ENCODE measurements at regions not wholly inside any gene's neighbourhood (a gene's known extent, or its start where the extent isn't known, plus 50 kb on each side); places are given as distances from the start of the nearest gene placed in this dataset.
A peak's percentile ranks its signal among the peaks of the same experiment; 100 is the strongest.
"Not testable (repeated sequence)": the region's sequence is repeated elsewhere in the genome, so short reads cannot be mapped to it uniquely, and the experiment has no call there.

DNA sequence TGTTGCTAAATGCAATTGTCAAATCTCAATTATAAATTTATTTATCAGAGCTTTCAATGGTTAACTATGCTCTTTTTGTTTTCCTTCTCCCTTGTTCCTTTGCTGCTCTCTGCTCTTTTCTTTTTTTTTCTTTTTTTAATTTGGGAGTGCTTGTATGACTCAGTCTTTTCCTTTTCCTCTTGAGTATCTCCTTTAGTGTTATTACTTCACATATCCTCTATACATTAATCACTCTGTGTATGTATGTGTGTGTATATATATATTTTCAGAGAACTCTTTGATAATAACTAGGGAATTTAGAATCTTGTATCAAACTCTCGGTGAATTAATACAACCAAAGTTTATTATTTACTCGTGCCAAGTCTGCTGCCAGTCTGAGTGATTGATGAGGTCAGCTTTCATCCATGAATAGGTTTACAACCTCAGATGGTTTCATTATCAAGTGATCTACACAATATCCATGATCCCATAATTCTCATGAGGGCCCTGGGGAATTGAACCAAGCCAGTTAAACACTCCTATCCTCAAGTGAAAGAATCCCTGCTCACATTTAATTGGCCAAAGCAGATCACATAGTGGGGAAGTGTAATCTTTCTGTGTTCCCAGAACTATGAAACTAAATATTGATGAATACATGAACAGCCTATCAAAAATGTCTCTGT, 743.4 kb upstream of the CNTN5 start:
- no peak for DNase-seq

DNA sequence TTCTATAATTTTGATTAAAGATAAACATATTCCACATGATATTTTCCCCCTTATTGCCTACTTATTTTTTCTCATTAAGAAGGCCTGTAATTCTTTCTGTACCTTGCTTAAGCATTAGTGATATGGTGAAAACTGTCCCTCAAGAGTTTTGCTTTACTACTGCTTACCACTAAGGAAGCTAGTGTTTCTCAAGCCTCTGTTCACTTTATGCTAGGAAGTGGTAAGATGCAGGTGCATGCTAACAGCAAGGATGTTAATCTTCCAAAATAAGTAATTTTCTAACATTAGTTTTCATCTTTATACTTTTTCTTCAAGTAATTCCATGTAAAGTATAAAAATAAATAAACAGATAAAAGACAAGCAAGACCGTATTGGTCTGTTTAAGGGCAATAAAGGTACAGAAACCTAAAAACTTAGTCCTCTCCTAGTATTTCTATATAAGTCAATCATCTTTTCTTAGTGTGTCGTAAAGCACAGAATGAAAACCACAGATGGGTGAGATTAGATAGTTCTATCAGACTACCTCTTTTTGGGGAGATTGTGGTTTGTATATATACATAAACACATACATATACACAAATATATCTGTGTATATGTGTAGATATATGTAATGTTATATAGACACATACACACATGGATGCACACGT, 731.0 kb upstream of the CNTN5 start:
- DNase-seq = no peak

DNA sequence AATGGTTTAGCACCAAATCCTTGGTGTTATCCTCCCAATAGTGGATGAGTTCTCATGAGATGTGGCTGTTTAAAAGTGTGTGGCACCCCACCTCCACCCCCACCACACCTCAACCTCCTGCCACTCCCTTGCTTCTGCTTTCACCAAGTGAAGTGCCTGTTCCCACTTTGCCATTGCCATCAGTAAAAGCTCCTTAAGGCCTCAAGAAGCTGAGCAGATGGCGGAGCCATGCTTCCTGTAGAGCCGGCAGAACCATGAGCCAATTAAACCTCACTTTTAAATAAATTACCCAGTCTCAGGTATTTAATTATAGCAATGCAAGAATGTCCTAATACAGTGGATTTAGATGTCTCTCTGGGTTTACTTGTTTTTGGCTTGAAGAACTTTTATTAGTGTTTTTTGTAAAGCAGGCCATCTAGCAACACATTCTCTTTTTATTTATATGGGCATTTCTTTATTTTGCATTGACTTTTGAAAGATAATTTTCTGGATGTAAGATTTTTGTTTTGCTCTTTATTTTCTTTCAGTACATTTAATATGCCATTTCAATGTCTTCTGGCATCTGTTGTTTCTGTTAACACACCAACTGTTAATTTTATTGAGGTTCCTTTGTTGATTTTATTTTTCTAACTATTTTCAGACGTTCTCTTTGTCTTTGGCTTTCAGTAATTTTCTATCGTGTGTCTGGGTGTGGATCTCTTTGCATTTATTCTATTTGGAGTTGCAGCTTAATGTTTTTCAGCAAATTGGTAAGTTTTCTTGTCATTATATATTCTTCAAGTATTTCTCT, 724.5 kb upstream of the CNTN5 start:
- DNase-seq = no peak

DNA sequence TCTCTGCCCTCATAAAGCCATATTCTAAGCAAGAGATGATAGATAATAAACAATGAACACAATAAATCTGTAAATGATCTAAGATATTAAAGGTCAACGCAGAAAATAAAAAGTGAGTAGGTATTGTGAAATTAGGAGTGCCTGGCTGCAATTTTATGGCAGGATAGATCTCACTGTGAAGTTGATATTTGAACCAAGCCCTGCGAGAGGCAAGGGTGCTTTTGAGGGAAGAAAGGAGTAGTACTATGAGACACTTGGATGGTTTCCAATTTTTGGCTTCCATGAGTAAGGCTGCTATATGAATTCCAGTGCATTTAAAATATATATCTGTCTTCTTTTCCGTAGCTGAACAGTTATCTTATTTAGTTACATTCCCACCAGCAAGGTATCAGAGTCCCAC, 720.0 kb upstream of the CNTN5 start:
- DNase-seq = no peak

DNA sequence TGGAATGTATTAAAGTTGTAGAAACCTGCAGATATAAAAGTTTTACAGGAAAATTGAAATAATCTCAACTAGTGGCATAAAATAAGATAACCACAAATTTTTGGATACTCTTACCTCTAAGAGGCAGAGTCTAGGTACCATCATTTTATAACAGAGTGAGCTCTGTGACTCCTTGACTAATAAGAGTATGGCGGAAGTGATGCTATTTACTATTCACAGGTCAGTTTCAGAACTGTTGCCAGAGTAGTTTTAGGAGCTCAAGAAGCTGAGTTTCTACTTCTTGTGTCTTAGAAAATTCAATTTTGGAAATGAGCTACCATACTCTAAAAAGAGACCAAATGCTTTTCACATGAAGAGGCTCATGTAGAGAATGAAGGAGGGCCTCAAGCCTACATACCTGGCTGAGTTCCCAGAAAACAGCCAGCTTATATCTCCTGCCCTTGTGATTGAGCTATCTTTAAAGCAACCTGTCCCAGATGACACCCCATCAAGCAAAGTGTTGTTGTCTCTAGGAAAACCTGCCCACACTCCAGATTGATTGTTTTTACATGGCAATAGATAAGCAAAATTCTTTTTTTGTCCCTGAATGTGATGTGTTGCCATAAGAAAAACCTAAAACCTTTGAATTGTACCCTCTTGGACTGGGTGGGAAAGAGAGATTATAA, 712.8 kb upstream of the CNTN5 start:
- DNase-seq = no peak

DNA sequence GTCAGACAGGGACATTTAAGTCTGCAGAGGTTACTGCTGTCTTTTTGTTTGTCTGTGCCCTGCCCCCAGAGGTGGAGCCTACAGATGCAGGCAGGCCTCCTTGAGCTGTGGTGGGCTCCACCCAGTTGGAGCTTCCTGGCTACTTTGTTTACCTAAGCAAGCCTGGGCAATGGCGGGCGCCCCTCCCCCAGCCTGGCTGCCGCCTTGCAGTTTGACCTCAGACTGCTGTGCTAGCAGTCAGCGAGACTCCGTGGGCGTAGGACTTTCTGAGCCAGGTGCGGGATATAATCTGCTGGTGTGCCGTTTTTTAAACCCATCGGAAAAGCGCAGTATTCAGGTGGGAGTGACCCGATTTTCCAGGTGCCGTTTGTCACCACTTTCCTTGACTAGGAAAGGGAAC, 690.4 kb upstream of the CNTN5 start:
- DNase-seq = not testable (repeated sequence)

DNA sequence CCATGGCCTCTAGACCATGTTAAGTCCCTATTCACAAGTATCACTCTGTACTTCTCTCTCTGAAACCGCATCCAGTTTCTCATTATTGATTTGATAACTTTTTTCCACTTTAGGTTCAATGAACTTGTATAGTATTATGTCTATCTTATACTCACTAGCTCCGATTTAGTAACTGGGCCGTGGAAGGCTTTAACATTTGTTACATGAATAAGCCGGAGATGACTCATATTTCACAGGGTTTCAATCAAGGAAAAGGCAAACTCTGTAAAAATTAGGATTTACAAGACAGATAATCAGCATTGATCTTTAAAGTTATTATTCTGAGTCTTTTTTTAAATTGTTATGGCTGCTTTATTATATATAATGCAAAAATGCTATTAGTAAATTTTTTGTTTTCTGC, 662.2 kb upstream of the CNTN5 start:
- DNase-seq = no peak

GRCh38 chr11:98365190-98365589, 655.6 kb upstream of the CNTN5 start:
- no peak for DNase-seq

- no peak for DNase-seq
Measured at GRCh38 chr11:98365941-98366340, 654.8 kb upstream of the CNTN5 start.

DNA sequence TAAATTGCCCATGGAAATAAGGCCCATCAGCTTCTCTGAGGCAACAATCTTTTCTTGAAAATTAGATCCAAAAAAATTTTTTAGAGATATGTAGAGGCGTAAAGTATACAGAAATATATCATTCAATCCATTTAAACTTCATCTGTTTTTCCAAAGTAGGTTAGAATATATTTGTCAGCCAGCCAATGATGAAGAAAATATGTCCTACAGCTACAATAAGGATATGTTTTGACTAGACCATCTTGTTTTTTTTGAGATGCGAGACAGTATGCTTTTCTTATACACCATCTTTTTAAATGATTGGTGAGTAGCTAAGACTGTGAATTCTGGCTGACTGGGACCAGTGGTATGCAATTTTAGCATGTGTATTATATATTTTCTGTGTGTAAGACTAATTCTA, 630.4 kb upstream of the CNTN5 start:
- DNase-seq = no peak

GRCh38 chr11:98394500-98394899, 626.2 kb upstream of the CNTN5 start:
- not testable (repeated sequence) for DNase-seq

DNA sequence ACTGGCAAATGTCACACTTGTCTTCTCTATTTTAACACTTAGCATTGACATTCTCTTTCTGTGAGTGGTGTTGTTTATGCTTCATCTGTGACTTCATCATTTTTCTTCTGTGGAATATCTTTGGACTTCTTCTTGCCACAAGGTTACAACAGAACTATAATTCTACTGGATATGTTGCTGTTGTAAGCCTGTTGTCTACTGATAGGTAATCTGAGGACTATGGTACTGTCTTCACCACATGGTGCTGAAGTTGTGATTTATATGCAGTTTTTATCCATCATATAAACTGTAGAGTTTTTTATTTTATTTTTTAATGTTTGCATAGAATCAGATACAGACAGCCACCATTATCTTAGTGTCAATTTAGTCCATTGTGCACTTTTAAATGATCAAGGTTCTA, 622.2 kb upstream of the CNTN5 start:
- no peak for DNase-seq

DNA sequence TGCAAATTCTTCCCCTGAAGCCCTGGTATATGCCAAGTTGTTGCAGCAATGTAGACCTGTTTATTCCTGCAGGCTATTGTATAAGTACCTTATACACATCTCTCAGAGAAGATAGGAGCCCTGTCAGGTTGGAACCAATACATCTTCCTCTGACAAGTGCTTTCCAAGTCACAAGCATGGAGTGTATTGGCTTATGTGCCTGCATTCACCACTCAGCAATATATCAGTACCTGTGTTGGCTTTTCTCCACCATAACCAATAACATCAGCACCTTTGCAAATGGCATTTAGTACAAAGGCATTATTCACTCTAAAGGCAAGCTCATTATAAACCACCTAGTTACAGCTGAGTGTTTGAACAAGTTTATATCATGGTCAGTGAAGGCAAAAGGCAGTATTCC, 611.7 kb upstream of the CNTN5 start:
- no peak for DNase-seq

DNA sequence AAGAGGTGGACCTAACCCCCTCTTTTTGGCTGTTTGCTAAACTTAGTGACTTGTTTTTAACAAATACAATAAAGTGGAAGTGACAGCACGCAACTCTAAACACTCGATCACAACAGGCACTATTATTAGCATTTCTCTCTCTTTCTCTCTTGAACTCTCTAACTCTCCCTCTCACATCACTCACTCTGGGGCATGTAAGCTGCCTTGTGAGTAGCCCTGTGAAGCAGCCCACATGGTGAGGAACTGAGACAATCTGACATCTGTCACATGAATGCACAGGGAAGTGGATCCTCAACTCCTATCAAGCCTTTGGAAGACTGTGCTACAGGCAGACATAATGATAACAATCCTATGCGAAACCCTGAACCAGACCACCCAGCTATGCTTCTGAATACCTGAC, 609.0 kb upstream of the CNTN5 start:
- peak; percentile 40 for DNase-seq

DNA sequence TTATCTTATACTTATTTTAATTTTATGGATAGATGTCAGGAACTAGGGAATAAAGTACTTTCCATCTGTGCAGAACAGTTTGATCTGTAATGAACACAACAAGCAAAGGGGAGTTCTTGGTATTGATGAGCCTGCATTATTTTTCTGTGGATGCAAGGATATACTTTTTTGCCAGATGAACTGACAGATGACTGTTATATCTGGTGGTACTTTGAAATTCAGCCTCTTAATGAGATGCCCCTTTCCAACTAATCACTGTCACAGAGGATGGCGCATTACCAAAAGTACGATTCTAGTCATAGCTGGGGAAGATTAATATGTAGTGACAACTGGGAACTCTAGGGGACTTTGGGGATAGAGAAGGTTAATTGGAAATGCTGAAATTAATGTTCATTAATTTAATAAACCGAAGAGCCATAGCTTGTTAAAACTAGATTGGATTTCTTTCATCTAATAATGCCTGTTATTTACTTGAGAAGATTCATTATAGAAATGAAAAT, 603.4 kb upstream of the CNTN5 start:
- DNase-seq = peak; percentile 16

DNA sequence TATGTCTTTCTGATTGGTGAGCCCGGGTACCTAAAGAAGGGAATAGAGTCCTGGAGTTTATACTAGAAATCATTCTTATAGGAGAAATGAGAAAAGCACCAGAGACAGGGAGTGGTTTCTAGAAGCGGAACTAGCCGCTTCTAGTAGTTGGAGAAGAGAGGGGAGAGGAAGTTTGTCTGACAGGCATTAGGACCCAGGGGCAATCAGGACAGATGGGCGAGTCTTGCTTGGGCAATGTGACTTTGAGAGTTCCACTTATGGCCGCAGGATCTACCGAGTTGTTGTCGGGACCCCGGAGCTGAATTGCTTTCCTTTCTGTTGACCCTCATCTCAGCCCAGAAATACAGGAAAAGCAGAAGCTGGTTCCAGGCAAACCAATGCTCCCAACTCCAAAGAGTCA, 596.8 kb upstream of the CNTN5 start:
- DNase-seq = no peak

GRCh38 chr11:98424773-98425172, 596.0 kb upstream of the CNTN5 start:
- not testable (repeated sequence) for DNase-seq

DNA sequence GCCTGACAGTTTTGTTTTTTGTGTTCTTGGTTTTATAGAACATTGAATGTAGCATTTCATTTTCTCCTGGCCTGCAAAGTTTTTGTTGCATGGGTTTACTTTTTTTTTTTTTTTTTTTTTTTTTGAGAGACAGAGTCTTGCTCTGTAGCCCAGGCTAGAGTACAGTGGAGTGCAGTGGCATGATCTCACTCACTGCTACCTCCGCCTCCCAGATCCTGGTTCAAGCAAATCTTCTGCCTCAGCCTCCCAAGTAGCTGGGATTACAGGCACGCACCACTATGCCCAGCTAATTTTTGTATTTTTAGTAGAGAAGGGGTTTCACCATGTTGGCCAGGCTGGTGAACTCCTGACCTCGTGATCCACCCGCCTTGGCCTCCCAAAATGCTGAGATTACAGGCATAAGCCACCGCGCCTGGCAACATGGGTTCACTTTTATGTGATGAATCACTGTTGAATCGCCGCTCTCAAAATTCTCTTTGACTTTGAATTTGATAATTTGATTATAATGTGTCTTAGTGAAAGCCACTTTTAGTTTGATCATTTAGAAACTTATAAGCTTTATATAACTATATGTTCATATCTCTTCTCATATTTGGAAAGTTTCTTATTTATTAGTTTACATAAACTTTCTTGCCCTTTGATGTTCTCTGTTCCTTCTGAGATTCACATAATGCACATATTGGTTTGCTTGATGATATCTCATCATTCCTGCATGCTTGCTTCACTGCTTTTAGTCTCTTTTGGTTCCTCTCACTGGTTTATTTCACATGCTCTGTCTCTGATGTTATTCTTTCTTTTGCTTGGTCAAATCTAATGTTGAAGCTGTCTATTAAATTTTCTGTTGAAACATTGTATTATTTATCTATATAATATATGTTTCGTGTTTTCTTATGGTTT, 589.0 kb upstream of the CNTN5 start:
- no peak for DNase-seq

DNA sequence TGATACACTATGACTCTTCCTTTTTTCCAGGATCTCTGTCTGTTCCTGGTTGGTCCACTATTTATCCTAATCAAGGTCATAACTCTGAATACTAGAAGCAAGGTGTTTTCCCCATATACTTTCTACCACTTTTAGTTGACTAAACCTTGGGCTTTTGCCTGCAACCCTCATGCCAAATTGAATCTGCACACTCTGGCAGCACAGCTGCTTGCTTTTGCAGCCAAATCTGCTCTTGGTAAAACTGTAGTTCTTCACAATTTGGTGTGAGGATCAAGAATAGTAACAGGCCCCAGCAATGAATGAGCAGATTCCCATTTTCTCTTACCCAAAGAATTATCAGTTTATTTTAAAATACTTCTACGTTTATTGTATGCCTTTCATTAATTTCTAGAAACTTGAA, 586.5 kb upstream of the CNTN5 start:
- DNase-seq = no peak

- no peak for DNase-seq
Measured at GRCh38 chr11:98453378-98453777, 567.4 kb upstream of the CNTN5 start.

DNA sequence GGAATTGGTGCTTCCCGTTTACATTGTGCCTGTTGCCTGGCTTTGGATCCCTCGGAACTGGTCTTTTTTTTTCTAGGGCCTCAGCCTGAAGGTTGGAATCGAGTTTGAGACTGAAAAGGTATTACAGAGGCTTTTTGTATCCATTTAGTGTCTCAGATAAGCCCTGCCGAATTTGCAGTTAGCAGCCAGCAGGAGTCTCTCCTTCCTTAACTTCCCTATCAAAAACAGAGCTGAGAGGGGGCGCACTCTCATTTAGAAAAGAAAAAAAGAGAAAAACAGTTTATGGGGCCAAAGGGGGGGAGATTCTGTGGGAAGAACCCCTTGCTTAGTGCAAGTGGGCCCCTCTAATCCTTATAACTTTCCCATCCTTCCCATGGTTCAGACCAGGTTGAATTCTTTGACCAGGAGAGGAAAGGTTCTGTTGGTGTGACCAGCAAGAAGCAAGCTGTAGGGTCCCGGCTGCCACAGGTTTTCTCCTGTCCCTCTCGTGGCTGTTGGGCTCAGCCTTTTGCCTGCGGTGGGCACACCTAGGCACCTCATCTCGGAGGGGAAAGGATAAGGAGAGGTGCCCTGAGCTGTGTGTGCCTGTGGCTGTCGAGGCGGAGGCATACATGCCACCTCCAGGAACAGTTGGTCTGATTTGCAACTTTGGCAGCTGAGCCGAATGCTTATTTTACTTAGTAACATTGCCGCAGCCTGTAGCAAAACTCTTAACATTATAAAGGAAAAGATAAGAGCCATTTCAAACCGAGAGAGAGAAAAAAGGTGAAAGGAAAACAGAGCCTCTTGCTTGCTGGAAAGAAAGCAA, 565.0 kb upstream of the CNTN5 start:
- DNase-seq = no peak

- DNase-seq = no peak
Measured at GRCh38 chr11:98456308-98456680, 564.5 kb upstream of the CNTN5 start.
